ENCODE measurements at regions not wholly inside any gene's neighbourhood (a gene's known extent, or its start where the extent isn't known, plus 50 kb on each side); places are given as distances from the start of the nearest gene placed in this dataset.
"Not testable (repeated sequence)": the region's sequence is repeated elsewhere in the genome, so short reads cannot be mapped to it uniquely, and the experiment has no call there.

- DNase-seq (ENCODE audit: low read depth, low spot score): no peak
These were observed 68.0 kb upstream of the PSME4 start for GRCh38 chr2:54038835-54039234.

- DNase-seq (ENCODE audit: low read depth, low spot score): not testable (repeated sequence)
These were observed 60.5 kb upstream of the PSME4 start for GRCh38 chr2:54031288-54031687.

GRCh38 chr2:54030806-54031205 is 60.0 kb upstream of the PSME4 start:
- no peak for DNase-seq (ENCODE audit: low read depth, low spot score)

- DNase-seq (ENCODE audit: low read depth, low spot score): peak; percentile 10
These were observed 59.6 kb upstream of the PSME4 start for GRCh38 chr2:54030396-54030741.

- peak; percentile 22 for DNase-seq (ENCODE audit: low read depth, low spot score)
These were observed 59.1 kb upstream of the PSME4 start for GRCh38 chr2:54029721-54030395.

- DNase-seq (ENCODE audit: low read depth, low spot score): not testable (repeated sequence)
These were observed 54.8 kb upstream of the PSME4 start for GRCh38 chr2:54025463-54026075.

- no peak for DNase-seq (ENCODE audit: low read depth, low spot score)
These were observed 53.8 kb upstream of the PSME4 start for GRCh38 chr2:54024576-54024975.

- DNase-seq (ENCODE audit: low read depth, low spot score): no peak
These were observed 50.9 kb upstream of the PSME4 start for GRCh38 chr2:54021702-54022101.

GRCh38 chr2:54020793-54021414 is 50.1 kb upstream of the PSME4 start:
- DNase-seq (ENCODE audit: low read depth, low spot score): no peak
